ENCODE measurements at regions not wholly inside any gene's neighbourhood (a gene's known extent, or its start where the extent isn't known, plus 50 kb on each side); places are given as distances from the start of the nearest gene placed in this dataset.
"Not testable (repeated sequence)": the region's sequence is repeated elsewhere in the genome, so short reads cannot be mapped to it uniquely, and the experiment has no call there.

DNA sequence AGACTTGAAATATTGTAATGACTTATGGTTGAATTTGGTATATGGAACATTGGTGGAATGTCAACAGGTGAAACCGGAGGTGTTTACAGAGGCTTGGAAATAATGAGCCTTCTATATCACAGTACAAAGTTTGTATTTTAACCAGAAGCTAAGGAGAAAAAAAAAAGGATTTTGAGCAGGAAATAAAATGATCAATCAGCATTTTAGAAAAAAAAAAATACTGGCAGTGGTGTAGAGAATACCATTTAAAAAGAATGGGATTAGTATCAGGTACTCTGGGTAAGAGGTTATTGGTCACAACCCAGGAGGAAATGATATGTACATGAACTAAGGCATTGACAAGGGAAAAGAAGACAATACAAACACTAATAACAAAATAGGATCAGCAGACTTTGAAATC is 587.1 kb upstream of the HTR2C start:
- DNase-seq, result no peak

DNA sequence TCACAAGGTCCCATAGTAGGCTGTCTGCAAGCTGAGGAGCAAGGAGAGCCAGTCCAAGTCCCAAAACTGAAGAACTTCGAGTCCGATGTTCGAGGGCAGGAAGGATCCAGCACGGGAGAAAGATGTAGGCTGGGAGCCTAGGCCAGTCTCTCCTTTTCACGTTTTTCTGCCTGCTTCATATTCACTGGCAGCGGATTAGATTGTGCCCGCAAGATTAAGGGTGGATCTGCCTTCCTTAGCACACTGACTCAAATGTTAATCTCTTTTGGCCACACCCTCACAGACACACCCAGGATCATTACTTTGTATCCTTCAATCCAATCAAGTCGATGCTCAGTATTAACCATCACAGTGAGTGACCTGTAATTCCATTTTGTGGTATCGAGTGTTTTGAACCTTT is 592.2 kb upstream of the HTR2C start:
- not testable (repeated sequence) for DNase-seq

- DNase-seq, result not testable (repeated sequence)
Measured at GRCh38 chrX:113990669-113991068, 593.2 kb upstream of the HTR2C start.

DNA sequence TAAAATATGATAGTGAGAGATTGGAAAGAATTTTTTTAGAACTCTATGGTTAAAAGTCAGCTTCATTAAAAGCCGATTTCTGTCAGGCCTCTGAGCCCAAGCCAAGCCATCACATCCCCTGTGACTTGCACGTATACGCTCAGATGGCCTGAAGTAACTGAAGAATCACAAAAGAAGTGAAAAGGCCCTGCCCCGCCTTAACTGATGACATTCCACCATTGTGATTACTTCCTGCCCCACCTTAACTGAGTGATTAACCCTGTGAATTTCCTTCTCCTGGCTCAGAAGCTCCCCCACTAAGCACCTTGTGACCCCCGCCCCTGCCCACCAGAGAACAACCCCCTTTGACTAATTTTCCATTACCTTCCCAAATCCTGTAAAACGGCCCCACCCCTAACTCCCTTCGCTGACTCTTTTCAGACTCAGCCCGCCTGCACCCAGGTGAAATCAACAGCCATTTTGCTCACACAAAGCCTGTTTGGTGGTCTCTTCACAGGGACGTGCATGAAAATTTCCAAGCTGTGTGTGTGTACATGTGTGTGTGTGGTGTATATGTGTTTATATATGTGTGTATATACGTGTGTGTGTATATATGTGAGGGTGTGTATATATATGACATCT is 595.5 kb upstream of the HTR2C start:
- DNase-seq, result not testable (repeated sequence)

- no peak for DNase-seq
Measured at GRCh38 chrX:113986427-113986826, 597.5 kb upstream of the HTR2C start.

GRCh38 chrX:113982766-113983165 is 601.1 kb upstream of the HTR2C start:
- DNase-seq, result no peak

- peak; percentile 59 to 62 for DNase-seq
Measured at GRCh38 chrX:113980953-113981352, 602.9 kb upstream of the HTR2C start.

DNA sequence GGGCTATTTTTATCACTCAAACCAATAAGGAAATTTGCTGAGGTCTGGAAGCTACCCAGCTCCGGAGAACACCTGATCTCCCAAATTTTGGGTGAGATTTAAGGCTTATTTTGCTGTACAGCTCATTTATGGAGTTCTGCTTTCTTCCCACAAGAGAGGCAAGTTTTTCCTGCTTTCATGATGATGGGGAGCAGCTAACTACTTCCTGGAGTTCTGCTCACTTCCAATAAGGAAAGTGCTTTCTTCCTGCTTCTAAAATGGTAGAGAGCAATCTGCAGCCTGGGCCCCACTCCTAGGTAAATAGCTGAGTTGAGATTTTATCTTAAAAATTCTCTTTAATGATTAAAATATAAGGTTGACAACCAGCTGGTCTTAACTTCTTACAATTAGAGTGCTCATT is 606.0 kb upstream of the HTR2C start:
- no peak for DNase-seq

DNA sequence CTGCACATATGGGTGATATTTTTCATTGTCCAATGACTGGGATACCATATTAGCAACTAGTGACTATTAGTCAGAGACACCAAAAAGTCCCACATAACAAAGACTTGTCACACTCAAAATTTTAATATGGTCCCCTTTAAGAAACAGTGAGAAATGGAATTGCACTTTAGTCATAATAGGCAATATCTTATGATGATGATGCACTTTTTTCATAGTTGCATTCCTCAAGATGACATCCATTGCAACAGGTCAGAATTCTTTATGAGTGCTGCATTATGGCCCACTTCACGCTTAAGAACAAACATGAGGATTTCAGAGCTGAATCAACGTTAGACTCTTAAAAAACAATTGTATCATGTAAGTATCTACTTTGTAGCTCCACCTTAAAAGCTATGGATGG is 608.4 kb upstream of the HTR2C start:
- DNase-seq, result no peak

- DNase-seq, result no peak
Measured at GRCh38 chrX:113974881-113975280, 609.0 kb upstream of the HTR2C start.

GRCh38 chrX:113973706-113974105 is 610.2 kb upstream of the HTR2C start:
- DNase-seq, result peak in 1 of 2 donors; percentile 4

DNA sequence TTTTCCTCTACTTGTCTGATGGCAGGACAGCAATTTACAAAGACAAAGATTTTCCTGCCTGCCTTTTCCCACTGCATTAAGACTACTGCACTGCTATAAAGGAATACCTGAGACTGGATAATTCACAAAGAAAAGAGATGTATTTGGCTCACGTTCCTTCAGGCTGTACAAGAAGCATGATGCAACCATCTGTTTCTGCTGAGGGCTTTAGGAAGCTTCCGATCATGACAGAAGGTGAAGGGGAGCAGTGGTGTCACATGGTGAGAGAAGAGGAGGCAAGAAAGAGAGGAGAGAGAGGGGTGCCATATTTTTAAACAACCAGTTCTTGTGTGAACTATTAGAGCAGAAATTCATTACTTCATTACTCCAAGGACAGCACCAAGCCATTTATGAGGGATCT is 617.1 kb upstream of the HTR2C start:
- DNase-seq, result no peak

GRCh38 chrX:113962343-113962742 is 621.5 kb upstream of the HTR2C start:
- peak; percentile 54 to 76 for DNase-seq

- no peak for DNase-seq
Measured at GRCh38 chrX:113959912-113960626, 623.8 kb upstream of the HTR2C start.

DNA sequence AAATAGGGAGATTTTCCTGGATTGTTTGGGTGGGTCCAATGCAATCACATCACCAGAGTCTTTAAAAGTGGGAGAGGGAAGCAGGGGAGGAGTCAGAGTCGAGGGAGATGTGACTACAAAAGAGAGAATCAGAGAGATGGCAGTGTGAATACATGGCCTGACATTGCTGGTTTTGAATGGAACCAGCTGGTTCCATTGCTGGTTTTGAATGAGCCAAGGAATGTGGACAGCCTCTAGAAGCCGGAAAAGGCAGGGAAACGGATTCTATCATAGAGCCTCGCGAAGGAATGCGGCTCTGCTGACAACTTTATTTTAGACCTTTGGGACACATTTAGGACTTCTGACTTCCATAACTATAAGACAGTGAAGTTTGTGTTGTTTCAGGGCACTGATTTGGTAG is 627.0 kb upstream of the HTR2C start:
- DNase-seq, result no peak

GRCh38 chrX:113954297-113954696 is 629.6 kb upstream of the HTR2C start:
- peak; percentile 29 to 30 for DNase-seq

- no peak for DNase-seq
Measured at GRCh38 chrX:113950081-113950678, 633.7 kb upstream of the HTR2C start.

DNA sequence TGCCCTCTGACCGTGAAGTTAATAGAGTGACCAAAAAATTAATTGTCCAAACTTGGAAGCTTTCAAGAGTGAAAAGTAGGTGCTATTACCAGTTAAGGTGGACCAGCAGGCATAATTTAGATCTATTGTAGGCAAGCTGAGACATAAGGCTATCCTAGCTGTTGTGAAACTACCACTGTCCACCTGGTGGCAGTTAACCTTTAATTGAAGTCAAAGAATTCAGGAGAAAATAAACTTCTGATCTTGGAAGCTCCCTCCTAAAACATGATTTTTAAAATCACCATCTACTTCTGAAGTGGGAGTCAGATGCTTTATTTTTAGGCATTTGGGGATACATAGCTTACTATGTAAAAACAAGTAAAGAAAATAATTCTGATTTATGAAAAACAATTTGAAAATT is 636.3 kb upstream of the HTR2C start:
- no peak for DNase-seq

- peak; percentile 1 to 8 for DNase-seq
Measured at GRCh38 chrX:113935518-113935917, 648.4 kb upstream of the HTR2C start.

DNA sequence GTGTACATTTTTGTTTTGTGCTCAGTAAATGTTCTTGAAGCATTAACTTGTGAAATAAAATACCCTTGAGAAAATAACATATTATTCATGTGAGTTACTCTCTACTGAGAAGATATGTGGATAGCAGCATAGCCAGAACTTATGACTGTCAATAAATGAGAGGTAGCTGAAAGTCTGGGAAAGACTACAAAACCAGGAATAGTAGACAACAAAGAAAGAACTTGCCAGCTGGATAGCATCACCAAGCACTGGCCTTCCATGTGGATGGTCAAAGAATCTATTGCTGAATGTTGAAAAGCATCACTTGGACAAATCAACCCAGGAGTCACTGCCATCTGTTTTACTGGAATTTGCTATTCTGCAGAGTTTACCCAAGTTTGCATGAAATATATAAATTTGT is 650.0 kb upstream of the HTR2C start:
- DNase-seq, result no peak

DNA sequence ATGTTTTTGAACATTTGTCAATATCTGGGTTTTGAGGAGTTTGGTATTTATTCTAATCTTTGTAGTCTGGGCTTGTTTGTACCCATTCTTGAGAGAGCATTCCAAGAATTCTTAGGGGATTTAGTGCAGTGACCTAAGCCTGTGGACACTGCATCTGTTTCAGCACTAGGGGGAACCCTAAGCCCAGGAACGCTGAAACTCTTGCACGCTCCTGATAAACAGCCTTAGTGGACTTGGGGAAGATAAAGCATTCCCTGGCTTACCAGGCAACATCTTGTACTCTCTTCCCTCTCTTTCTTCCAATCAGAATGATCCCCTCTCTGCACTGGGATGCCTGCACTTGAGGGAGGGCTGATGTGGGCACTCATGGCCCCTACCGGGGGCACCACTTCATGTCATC is 654.9 kb upstream of the HTR2C start:
- DNase-seq, result peak; percentile 52 to 61

DNA sequence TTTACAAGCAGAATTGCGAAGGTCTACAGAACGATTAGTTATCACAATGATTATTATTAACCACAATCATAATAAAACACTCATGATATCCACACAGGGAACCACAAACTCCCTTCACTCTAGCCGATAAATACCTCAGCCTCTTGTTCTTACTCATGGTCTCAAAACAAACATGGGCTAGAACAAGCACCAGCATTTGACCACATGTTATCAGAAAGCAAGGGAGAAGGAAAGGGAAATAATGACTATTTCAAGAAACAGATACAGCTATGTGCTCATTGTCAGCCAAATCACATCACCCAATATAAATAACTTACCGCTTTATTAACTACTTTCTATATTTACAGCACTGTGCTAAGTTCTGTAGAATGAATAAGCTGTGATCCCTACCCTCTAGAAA is 663.2 kb upstream of the HTR2C start:
- DNase-seq, result no peak

- DNase-seq, result no peak
Measured at GRCh38 chrX:113919387-113919786, 664.5 kb upstream of the HTR2C start.

GRCh38 chrX:113906168-113906567 is 677.7 kb upstream of the HTR2C start:
- no peak for DNase-seq
